GM10266 (cell line): ENCODE measurements at regions not wholly inside any gene's neighbourhood (a gene's known extent, or its start where the extent isn't known, plus 50 kb on each side); places are given as distances from the start of the nearest gene placed in this dataset.
"Not testable (repeated sequence)": the region's sequence is repeated elsewhere in the genome, so short reads cannot be mapped to it uniquely, and the experiment has no call there.

ENCODE experiments used
- DNase-seq: peaks from one replicate; pipeline ENCODE4 v3.0.0; 2012; ENCODE audit errors: extremely low spot score
- CTCF ChIP-seq: IDR thresholded peaks from 2 replicates; pipeline ENCODE4 v1.5.1; 2012; ENCODE audit warnings: mild to moderate bottlenecking, low read depth; ENCODE audit not compliant: control insufficient read depth, insufficient read depth; ENCODE audit errors: missing control alignments

DNA sequence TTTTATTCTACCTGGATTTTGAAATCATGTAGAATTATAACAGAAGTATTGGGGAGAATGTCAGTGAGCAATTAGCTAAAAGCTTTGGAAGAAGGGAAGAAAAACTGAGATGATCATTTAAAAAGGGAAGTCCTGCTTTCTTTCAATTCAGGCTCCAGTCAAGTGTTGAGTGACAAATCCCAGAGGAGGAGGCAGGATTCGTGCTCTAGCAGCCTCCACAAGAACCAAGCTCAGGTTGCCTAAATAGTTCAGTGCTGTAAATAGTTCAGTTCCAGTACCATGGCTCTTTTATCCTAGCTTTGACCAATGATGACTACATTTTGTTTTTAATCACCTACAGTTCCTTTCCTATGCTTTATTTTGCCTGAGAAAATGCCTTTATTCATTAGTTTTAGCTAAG, 204.9 kb upstream of the NREP start:
- DNase-seq: no peak

DNA sequence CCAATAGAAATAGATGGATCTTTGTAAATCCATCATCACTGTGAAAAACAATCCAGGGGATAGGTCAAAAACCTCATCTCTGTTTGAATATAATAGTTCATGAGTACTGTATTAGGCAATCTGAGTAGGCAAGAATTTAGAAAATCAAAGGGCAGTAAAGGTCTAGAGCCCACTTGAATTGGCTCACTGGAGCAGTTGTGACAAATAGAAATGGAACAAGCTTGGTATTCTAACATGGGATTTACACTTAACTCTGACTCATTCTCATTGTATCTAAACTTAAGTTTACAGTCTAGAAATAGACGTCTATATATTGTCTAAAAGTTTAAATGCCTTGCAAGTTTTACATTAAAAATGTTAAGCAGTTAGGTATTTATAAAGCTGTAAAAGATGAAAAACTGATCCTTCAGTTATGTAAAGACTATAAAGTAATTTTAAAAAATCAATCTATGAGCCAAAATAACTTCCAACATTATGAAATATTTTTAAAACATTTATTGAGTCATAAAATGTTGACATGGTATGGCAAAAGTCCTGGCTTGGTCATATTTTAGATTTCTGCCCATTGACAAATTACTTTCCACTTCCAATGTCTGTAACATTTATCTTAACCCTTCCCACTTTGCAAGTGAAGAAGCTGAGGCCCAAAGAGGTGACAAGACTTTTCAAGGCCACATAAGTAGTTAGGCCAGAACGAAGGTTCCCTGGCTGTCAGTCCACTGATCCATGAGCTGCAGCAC, 203.7 kb upstream of the NREP start:
- TF ChIP-seq CTCF: no peak
- DNase-seq: no peak

More for the DNA sequence above, 204.9 kb upstream of the NREP start:
- TF ChIP-seq CTCF: no peak

- no peak for DNase-seq
- no peak for TF ChIP-seq CTCF
These were observed 201.9 kb upstream of the NREP start for GRCh38 chr5:111958851-111959250.

- not testable (repeated sequence) for DNase-seq
These were observed 199.8 kb upstream of the NREP start for GRCh38 chr5:111956765-111957164.

DNA sequence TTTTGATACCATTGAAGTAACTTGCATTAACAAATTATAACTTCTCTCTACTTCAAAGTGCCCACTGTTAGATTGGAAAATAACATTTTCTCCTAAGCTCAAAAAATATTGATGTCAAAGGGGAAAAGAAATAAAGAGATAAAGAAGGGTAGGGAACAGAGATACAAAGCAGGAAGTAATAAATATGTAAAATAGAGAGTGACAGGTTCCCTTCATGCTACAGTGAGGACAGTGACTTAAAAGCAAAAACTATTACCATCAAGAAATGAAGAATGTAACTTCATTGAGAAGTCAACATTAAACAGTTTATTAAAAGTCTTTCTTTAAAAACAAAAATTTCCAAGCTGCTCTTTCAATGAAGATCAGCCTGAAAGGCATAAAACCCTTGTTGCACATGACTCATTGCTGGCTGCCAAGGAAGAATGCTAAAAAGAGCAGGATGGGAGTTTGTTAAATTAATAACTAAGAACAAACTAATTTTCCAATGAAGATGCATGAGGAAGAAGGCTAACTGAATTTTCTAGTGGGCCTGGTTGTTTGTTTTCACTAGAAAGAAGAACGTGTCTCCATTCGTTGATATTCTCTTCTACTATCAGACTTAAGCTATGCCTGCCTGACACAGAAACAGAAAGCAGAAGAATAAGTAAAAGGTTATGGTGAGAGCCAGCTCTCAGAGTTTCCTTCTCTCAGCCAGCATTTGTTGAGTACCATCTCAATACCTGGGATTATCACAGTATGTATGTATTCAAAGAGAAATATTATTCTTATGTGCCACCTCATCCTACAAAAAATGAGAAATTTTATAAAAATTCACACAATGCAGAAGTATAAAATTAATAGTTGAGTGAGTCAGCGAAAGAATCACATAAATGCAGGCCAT, 197.8 kb upstream of the NREP start:
- peak; percentile 19 for DNase-seq
- no peak for TF ChIP-seq CTCF

- no peak for TF ChIP-seq CTCF
- DNase-seq: no peak
These were observed 196.5 kb upstream of the NREP start for GRCh38 chr5:111953351-111954127.

DNA sequence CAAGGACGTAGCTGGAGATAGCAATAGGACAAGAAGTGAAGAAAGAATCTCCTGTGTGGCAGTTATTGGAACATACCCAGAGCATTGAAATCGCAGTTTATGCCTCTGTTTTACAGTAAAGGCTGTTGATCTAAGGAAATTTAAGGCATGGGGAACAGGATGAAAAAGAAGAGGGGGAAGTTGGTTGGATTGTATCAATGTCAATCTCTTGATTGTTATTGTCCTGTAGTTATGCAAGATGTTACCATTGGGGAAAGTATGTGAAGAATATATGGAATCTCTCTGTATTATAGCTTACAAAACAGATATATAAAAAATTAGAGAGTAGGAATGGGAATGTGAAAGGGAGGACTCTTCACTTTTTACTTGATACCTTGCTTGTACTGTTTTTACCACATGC, 195.6 kb upstream of the NREP start:
- TF ChIP-seq CTCF: no peak
- DNase-seq: no peak
